WI38 (cell line): ENCODE measurements at regions not wholly inside any gene's neighbourhood (a gene's known extent, or its start where the extent isn't known, plus 50 kb on each side); places are given as distances from the start of the nearest gene placed in this dataset.

Experiments
- H3K4me3 ChIP-seq: 2 replicates; pipeline ENCODE4 v1.5.1; 2011; ENCODE audit warnings: low read depth, mild to moderate bottlenecking, control low read depth, low read length
- CTCF ChIP-seq: IDR thresholded peaks from 2 replicates; pipeline ENCODE4 v1.5.1; 2012; ENCODE audit warnings: low read depth, mild to moderate bottlenecking, control low read depth, low read length

GRCh38 chr9:95611354-95611753, 94.6 kb upstream of the PTCH1 start:
- no peak overlapping the region for H3K4me3 ChIP-seq
- TF ChIP-seq CTCF = no peak

GRCh38 chr9:95610006-95610785, 93.4 kb upstream of the PTCH1 start:
- no peak for TF ChIP-seq CTCF
- H3K4me3 ChIP-seq = no peak overlapping the region

- no peak for TF ChIP-seq CTCF
- H3K4me3 ChIP-seq = no peak overlapping the region
Observed at GRCh38 chr9:95609426-95609825, 92.7 kb upstream of the PTCH1 start.

GRCh38 chr9:95608341-95608740, 91.6 kb upstream of the PTCH1 start:
- TF ChIP-seq CTCF = no peak
- H3K4me3 ChIP-seq = no peak overlapping the region

GRCh38 chr9:95607507-95607906, 90.7 kb upstream of the PTCH1 start:
- H3K4me3 ChIP-seq = no peak overlapping the region
- no peak for TF ChIP-seq CTCF

GRCh38 chr9:95606489-95607350, 89.9 kb upstream of the PTCH1 start:
- H3K4me3 ChIP-seq = no peak overlapping the region
- TF ChIP-seq CTCF = no peak

- no peak overlapping the region for H3K4me3 ChIP-seq
- no peak for TF ChIP-seq CTCF
Observed at GRCh38 chr9:95605816-95606488, 89.2 kb upstream of the PTCH1 start.
